MM.1S (cell line): ENCODE measurements at regions not wholly inside any gene's neighbourhood (a gene's known extent, or its start where the extent isn't known, plus 50 kb on each side); places are given as distances from the start of the nearest gene placed in this dataset.

Experiments used
- DNase-seq: peaks from one replicate; pipeline ENCODE4 v3.0.0-alpha.2; 2015
- H2AFZ ChIP-seq: fragments of 300-600 bp; sonication (generic); 2 replicates; pipeline ENCODE4 v1.6.0; 2016; ENCODE audit warnings: antibody characterized with exemption, low read length
- H3F3A ChIP-seq: fragments of 300-600 bp; sonication (generic); 2 replicates; pipeline ENCODE4 v1.6.1; 2016; ENCODE audit warnings: mild to moderate bottlenecking, antibody characterized with exemption, low read length, moderate library complexity, mixed read lengths; ENCODE audit not compliant: insufficient read depth
- H3K27ac ChIP-seq: fragments of 300-600 bp; sonication (generic); 2 replicates; pipeline ENCODE4 v1.5.1; 2016; ENCODE audit warnings: mild to moderate bottlenecking, low read length
- H3K27me3 ChIP-seq: fragments of 300-600 bp; sonication (generic); replicated peaks from 2 replicates; pipeline ENCODE4 v1.6.0; 2016; ENCODE audit warnings: low read length; ENCODE audit not compliant: insufficient read depth
- H3K36me3 ChIP-seq: fragments of 300-600 bp; sonication (generic); replicated peaks from 2 replicates; pipeline ENCODE4 v1.6.1; 2016; ENCODE audit warnings: mild to moderate bottlenecking, low read length, mixed read lengths; ENCODE audit not compliant: insufficient read depth
- H3K4me1 ChIP-seq: fragments of 300-600 bp; sonication (generic); 2 replicates; pipeline ENCODE4 v1.6.1; 2016; ENCODE audit warnings: low read length, mixed read lengths
- H3K4me2 ChIP-seq: fragments of 300-600 bp; sonication (generic); 2 replicates; pipeline ENCODE4 v1.6.0; 2016; ENCODE audit warnings: low read depth, low read length
- H3K4me3 ChIP-seq: fragments of 300-600 bp; sonication (generic); 2 replicates; pipeline ENCODE4 v1.5.1; 2016; ENCODE audit warnings: low read length, mixed read lengths
- H3K79me2 ChIP-seq: fragments of 300-600 bp; sonication (generic); 2 replicates; pipeline ENCODE4 v1.6.1; 2016; ENCODE audit warnings: mixed run types, low read length, mixed read lengths
- H3K9ac ChIP-seq: fragments of 300-600 bp; sonication (generic); 2 replicates; pipeline ENCODE4 v1.6.1; 2016; ENCODE audit warnings: low read length, mixed read lengths
- H3K9me2 ChIP-seq: fragments of 300-600 bp; sonication (generic); replicated peaks from 2 replicates; pipeline ENCODE4 v1.6.1; 2016; ENCODE audit warnings: mild to moderate bottlenecking, low read length, mixed read lengths; ENCODE audit not compliant: insufficient read depth
- H3K9me3 ChIP-seq: fragments of 300-600 bp; sonication (generic); replicated peaks from 2 replicates; pipeline ENCODE4 v1.6.1; 2016; ENCODE audit warnings: mild to moderate bottlenecking, low read length, mixed read lengths; ENCODE audit not compliant: insufficient read depth
- H4K20me1 ChIP-seq: fragments of 300-600 bp; sonication (generic); 2 replicates; pipeline ENCODE4 v1.6.1; 2016; ENCODE audit warnings: mild to moderate bottlenecking, low read length, moderate library complexity, mixed read lengths; ENCODE audit not compliant: insufficient read depth
- CTCF ChIP-seq: fragments of 300-600 bp; sonication (generic); IDR thresholded peaks from 2 replicates; pipeline ENCODE4 v1.5.1; 2016; ENCODE audit warnings: antibody characterized with exemption, low read length, mixed read lengths
- EZH2 ChIP-seq: fragments of 300-600 bp; sonication (generic); optimal IDR thresholded peaks from 2 replicates; pipeline ENCODE3; 2017; ENCODE audit warnings: low read depth, mild to moderate bottlenecking, antibody characterized with exemption, low read length, mixed read lengths
- EZH2phosphoT487 ChIP-seq: fragments of 300-600 bp; sonication (generic); IDR thresholded peaks from 2 replicates; pipeline ENCODE4 v1.6.1; 2018; ENCODE audit warnings: antibody characterized with exemption, low read length

GRCh38 chr19:27887946-27888345 is 1325.0 kb downstream of the UQCRFS1 start:
- Histone ChIP-seq H3K4me3 (no peak overlapping the region), H3K4me1 (no peaks in the 10 kb centered on the region), H4K20me1 (no peaks in the 10 kb centered on the region), H3K9ac (no peak overlapping the region), H3K79me2 (no peaks in the 10 kb centered on the region), H3K27ac (no peak overlapping the region), H3F3A (no peaks in the 10 kb centered on the region), H3K27me3 (no peaks in the 10 kb centered on the region), H2AFZ (no peak overlapping the region), H3K4me2 (no peak overlapping the region), H3K9me3 (no peaks in the 10 kb centered on the region), H3K36me3 (no peaks in the 10 kb centered on the region), H3K9me2 (no peaks in the 10 kb centered on the region)
- TF ChIP-seq EZH2phosphoT487, result no peak
- TF ChIP-seq CTCF, result no peak
- TF ChIP-seq EZH2, result no peak
- DNase-seq, result no peak

GRCh38 chr19:27885359-27885758 is 1327.6 kb downstream of the UQCRFS1 start:
- no peaks in the 10 kb centered on the region for H3K36me3 ChIP-seq
- H3K4me3 ChIP-seq, result no peak overlapping the region
- H2AFZ ChIP-seq, result no peak overlapping the region
- H4K20me1 ChIP-seq, result no peaks in the 10 kb centered on the region
- H3K9ac ChIP-seq, result no peak overlapping the region
- TF ChIP-seq EZH2 (no peak), CTCF (no peak), EZH2phosphoT487 (no peak)
- H3K4me2 ChIP-seq, result no peak overlapping the region
- H3K9me2 ChIP-seq, result no peaks in the 10 kb centered on the region
- no peak for DNase-seq
- no peaks in the 10 kb centered on the region for H3K9me3 ChIP-seq
- no peaks in the 10 kb centered on the region for H3F3A ChIP-seq
- H3K79me2 ChIP-seq, result no peaks in the 10 kb centered on the region
- H3K27me3 ChIP-seq, result no peaks in the 10 kb centered on the region
- no peaks in the 10 kb centered on the region for H3K4me1 ChIP-seq
- no peak overlapping the region for H3K27ac ChIP-seq

- no peak overlapping the region for H2AFZ ChIP-seq
- no peaks in the 10 kb centered on the region for H3F3A ChIP-seq
- H3K4me1 ChIP-seq, result no peaks in the 10 kb centered on the region
- no peaks in the 10 kb centered on the region for H3K9me3 ChIP-seq
- H3K9me2 ChIP-seq, result no peaks in the 10 kb centered on the region
- no peak overlapping the region for H3K4me2 ChIP-seq
- H3K36me3 ChIP-seq, result no peaks in the 10 kb centered on the region
- H4K20me1 ChIP-seq, result no peaks in the 10 kb centered on the region
- H3K27ac ChIP-seq, result no peak overlapping the region
- H3K27me3 ChIP-seq, result no peaks in the 10 kb centered on the region
- H3K9ac ChIP-seq, result no peak overlapping the region
- TF ChIP-seq EZH2phosphoT487 (no peak), EZH2 (no peak), CTCF (no peak)
- H3K4me3 ChIP-seq, result no peak overlapping the region
- DNase-seq, result no peak
- no peaks in the 10 kb centered on the region for H3K79me2 ChIP-seq
Measured at GRCh38 chr19:27884376-27884775, 1328.6 kb downstream of the UQCRFS1 start.

- H4K20me1 ChIP-seq, result no peaks in the 10 kb centered on the region
- no peaks in the 10 kb centered on the region for H3K9me3 ChIP-seq
- no peak overlapping the region for H3K27ac ChIP-seq
- H3F3A ChIP-seq, result no peaks in the 10 kb centered on the region
- no peaks in the 10 kb centered on the region for H3K36me3 ChIP-seq
- H3K79me2 ChIP-seq, result no peaks in the 10 kb centered on the region
- no peaks in the 10 kb centered on the region for H3K9me2 ChIP-seq
- no peak overlapping the region for H3K9ac ChIP-seq
- H3K4me3 ChIP-seq, result no peak overlapping the region
- no peaks in the 10 kb centered on the region for H3K4me1 ChIP-seq
- no peak for DNase-seq
- no peak overlapping the region for H2AFZ ChIP-seq
- TF ChIP-seq EZH2phosphoT487 (no peak), CTCF (no peak), EZH2 (no peak)
- no peak overlapping the region for H3K4me2 ChIP-seq
- no peaks in the 10 kb centered on the region for H3K27me3 ChIP-seq
Measured at GRCh38 chr19:27881213-27881612, 1331.7 kb downstream of the UQCRFS1 start.
